GM12892 (cell line): ENCODE measurements at regions not wholly inside any gene's neighbourhood (a gene's known extent, or its start where the extent isn't known, plus 50 kb on each side); places are given as distances from the start of the nearest gene placed in this dataset.
"Not testable (repeated sequence)": the region's sequence is repeated elsewhere in the genome, so short reads cannot be mapped to it uniquely, and the experiment has no call there.

ENCODE experiments used
- DNase-seq: peaks from one replicate; pipeline ENCODE4 v3.0.0; 2011; ENCODE audit not compliant: insufficient read length
- FAIRE-seq: peaks from 2 replicates; lab custom pipeline; 2011; peaks lifted over from hg19 to GRCh38; lab: Jason Lieb, UNC
- POLR2A ChIP-seq: IDR thresholded peaks from 2 replicates; pipeline ENCODE4 v1.6.1; 2011; ENCODE audit warnings: low read depth, low read length, control low read depth
- POLR2AphosphoS5 ChIP-seq: IDR thresholded peaks from 2 replicates; pipeline ENCODE4 v1.6.1; 2011; ENCODE audit warnings: low read depth, low read length, control low read depth
- TAF1 ChIP-seq: IDR thresholded peaks from 2 replicates; pipeline ENCODE4 v1.6.1; 2011; ENCODE audit warnings: low read depth, mild to moderate bottlenecking, control low read depth, low read length, borderline replicate concordance

GRCh38 chr7:54201501-54201900 is 340.7 kb upstream of the VSTM2A start:
- FAIRE-seq (peak; percentile 40), DNase-seq (no peak)
- TF ChIP-seq TAF1: no peak
- no peak for TF ChIP-seq POLR2A
- TF ChIP-seq POLR2AphosphoS5: no peak

- TF ChIP-seq POLR2A: no peak
- TF ChIP-seq POLR2AphosphoS5: no peak
- no peak for TF ChIP-seq TAF1
- FAIRE-seq (no peak), DNase-seq (no peak)
Observed at GRCh38 chr7:54215424-54215823, 326.8 kb upstream of the VSTM2A start.

GRCh38 chr7:54226030-54226429 is 316.1 kb upstream of the VSTM2A start:
- not testable (repeated sequence) for FAIRE-seq, DNase-seq

GRCh38 chr7:54242776-54243175 is 299.4 kb upstream of the VSTM2A start:
- TF ChIP-seq POLR2AphosphoS5 (no peak), POLR2A (no peak), TAF1 (no peak)
- no peak for DNase-seq
- FAIRE-seq: no peak

GRCh38 chr7:54245020-54245419 is 297.2 kb upstream of the VSTM2A start:
- TF ChIP-seq TAF1 (no peak), POLR2A (no peak), POLR2AphosphoS5 (no peak)
- FAIRE-seq (no peak), DNase-seq (no peak)

- no peak for TF ChIP-seq POLR2A
- no peak for TF ChIP-seq POLR2AphosphoS5
- no peak for TF ChIP-seq TAF1
- DNase-seq: no peak
- no peak for FAIRE-seq
Observed at GRCh38 chr7:54249686-54250085, 292.5 kb upstream of the VSTM2A start.

- DNase-seq: no peak
- TF ChIP-seq TAF1 (no peak), POLR2A (no peak), POLR2AphosphoS5 (no peak)
- no peak for FAIRE-seq
Observed at GRCh38 chr7:54252256-54253035, 289.7 kb upstream of the VSTM2A start.

GRCh38 chr7:54253036-54253373 is 289.2 kb upstream of the VSTM2A start:
- FAIRE-seq (no peak), DNase-seq (no peak)
- TF ChIP-seq TAF1: no peak
- no peak for TF ChIP-seq POLR2A
- TF ChIP-seq POLR2AphosphoS5: no peak

- no peak for DNase-seq
- no peak for FAIRE-seq
- TF ChIP-seq POLR2AphosphoS5 (no peak), POLR2A (no peak), TAF1 (no peak)
Observed at GRCh38 chr7:54255242-54255641, 286.9 kb upstream of the VSTM2A start.

- no peak for TF ChIP-seq POLR2AphosphoS5
- TF ChIP-seq TAF1: no peak
- no peak for TF ChIP-seq POLR2A
- no peak for DNase-seq
- FAIRE-seq: no peak
Observed at GRCh38 chr7:54259185-54259584, 283.0 kb upstream of the VSTM2A start.

GRCh38 chr7:54260941-54261371 is 281.2 kb upstream of the VSTM2A start:
- FAIRE-seq (no peak), DNase-seq (no peak)
- TF ChIP-seq POLR2A (no peak), POLR2AphosphoS5 (no peak), TAF1 (no peak)

GRCh38 chr7:54278847-54279246 is 263.3 kb upstream of the VSTM2A start:
- TF ChIP-seq POLR2AphosphoS5: no peak
- TF ChIP-seq TAF1: no peak
- DNase-seq (no peak), FAIRE-seq (no peak)

- TF ChIP-seq POLR2A (no peak), TAF1 (no peak), POLR2AphosphoS5 (no peak)
- FAIRE-seq (no peak), DNase-seq (no peak)
Observed at GRCh38 chr7:54292171-54292925, 249.8 kb upstream of the VSTM2A start.
